Mesothelial cell of epicardium (in vitro differentiated cells): ENCODE measurements at regions not wholly inside any gene's neighbourhood (a gene's known extent, or its start where the extent isn't known, plus 50 kb on each side); places are given as distances from the start of the nearest gene placed in this dataset.
A peak's percentile ranks its signal among the peaks of the same experiment; 100 is the strongest.

Source experiments
- DNase-seq, 2 experiments: peaks; one replicate each; pipeline ENCODE4 v3.0.0; 2021; ENCODE audit warnings: low spot score in 2 of 2; ENCODE audit not compliant: unreplicated experiment in 2 of 2
- H3K27ac Mint-ChIP-seq: 2 replicates; pipeline ENCODE4 v1.8.0; 2021; ENCODE audit warnings: mixed read lengths
- H3K27me3 Mint-ChIP-seq: 2 replicates; pipeline ENCODE4 v1.8.0; 2021; ENCODE audit warnings: low read depth, mixed read lengths
- H3K36me3 Mint-ChIP-seq: 2 replicates; pipeline ENCODE4 v1.8.0; 2021; ENCODE audit warnings: mixed read lengths
- H3K4me1 Mint-ChIP-seq: 2 replicates; pipeline ENCODE4 v1.8.0; 2021; ENCODE audit warnings: mixed read lengths
- H3K4me3 Mint-ChIP-seq: 2 replicates; pipeline ENCODE4 v1.8.0; 2021; ENCODE audit warnings: mild to moderate bottlenecking, moderate library complexity, mixed read lengths
- H3K9me3 Mint-ChIP-seq: 2 replicates; pipeline ENCODE4 v1.8.0; 2021; ENCODE audit warnings: mixed read lengths
- CTCF ChIP-seq: fragments of 200-600 bp; sonication (generic); IDR thresholded peaks from one replicate; pipeline ENCODE4 v1.5.0; 2021; ENCODE audit warnings: antibody characterized with exemption; ENCODE audit not compliant: unreplicated experiment

DNA sequence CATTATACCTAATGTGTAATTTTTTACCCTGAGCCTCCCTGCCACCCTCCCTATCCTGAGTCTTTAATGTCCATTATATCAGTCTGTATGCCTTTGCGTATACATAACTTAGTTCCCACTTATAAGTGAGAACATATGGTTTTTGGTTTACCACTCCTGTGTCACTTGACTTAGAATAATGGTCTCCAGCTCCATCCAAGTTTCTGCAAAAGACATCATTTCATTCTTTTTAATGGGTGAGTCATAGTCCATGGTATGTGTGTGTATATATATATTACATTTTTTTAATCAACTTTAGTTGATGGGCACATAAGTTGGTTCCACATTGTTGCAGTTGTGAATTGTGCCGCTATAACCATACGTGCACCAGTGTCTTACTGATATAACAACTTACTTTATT, 477.1 kb upstream of the NEGR1 start:
- no peak for DNase-seq
- Mint-ChIP-seq H3K27me3 (no peaks in the 10 kb centered on the region), H3K4me1 (no peaks in the 10 kb centered on the region), H3K9me3 (no peaks in the 10 kb centered on the region), H3K27ac (no peak overlapping the region), H3K4me3 (no peak overlapping the region), H3K36me3 (no peaks in the 10 kb centered on the region)
- TF ChIP-seq CTCF = no peak

DNA sequence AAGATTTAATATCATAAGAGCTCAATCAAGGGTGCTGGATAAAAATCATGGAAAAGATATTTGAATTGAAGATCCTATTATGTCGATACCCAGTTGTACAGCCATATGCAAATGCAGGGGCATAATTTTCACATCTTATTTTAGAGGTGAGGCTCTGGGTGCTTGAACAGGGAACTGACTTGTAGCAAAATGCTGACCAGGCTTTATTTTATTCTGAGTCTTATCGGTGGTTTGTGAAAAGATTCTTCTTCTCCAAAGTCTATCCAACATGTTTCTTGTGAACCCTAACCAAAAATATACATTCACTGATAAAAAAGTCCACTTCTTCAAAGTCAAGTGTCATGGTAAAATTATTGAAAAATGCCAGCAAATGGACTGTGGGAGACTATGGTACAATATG, 475.5 kb upstream of the NEGR1 start:
- no peaks in the 10 kb centered on the region for H3K27me3 Mint-ChIP-seq
- TF ChIP-seq CTCF = no peak
- H3K9me3 Mint-ChIP-seq = no peaks in the 10 kb centered on the region
- no peak overlapping the region for H3K4me3 Mint-ChIP-seq
- H3K27ac Mint-ChIP-seq = no peak overlapping the region
- H3K36me3 Mint-ChIP-seq = no peaks in the 10 kb centered on the region
- no peak for DNase-seq
- H3K4me1 Mint-ChIP-seq = no peaks in the 10 kb centered on the region

DNA sequence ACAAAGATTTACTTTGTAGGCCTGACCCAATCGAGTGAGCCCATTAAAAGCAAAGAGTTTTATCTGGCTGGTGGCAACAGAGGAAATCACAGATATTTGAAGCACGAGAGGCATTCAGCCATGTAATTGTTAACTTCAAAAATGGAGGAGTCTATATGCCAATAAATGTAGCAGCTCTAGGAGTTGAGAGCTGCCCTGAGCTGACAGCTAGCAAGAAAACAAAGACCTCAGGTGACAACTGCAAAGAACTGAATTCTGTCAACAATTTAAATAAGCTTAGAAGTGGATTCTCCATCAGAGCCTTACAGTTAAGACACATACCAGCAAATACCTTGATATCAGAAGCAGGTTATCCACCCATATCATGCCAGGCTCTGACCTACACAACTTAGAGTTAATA, 463.1 kb upstream of the NEGR1 start:
- no peak for TF ChIP-seq CTCF
- no peak for DNase-seq
- no peaks in the 10 kb centered on the region for H3K9me3 Mint-ChIP-seq
- H3K4me3 Mint-ChIP-seq = no peak overlapping the region
- H3K36me3 Mint-ChIP-seq = no peaks in the 10 kb centered on the region
- H3K27ac Mint-ChIP-seq = no peak overlapping the region
- no peaks in the 10 kb centered on the region for H3K4me1 Mint-ChIP-seq
- H3K27me3 Mint-ChIP-seq = no peaks in the 10 kb centered on the region

- Mint-ChIP-seq H3K27ac (no peak overlapping the region), H3K4me3 (no peak overlapping the region), H3K9me3 (peaks cover 14% of the 10 kb centered on the region), H3K27me3 (no peaks in the 10 kb centered on the region), H3K36me3 (no peaks in the 10 kb centered on the region), H3K4me1 (no peaks in the 10 kb centered on the region)
- DNase-seq = no peak
- TF ChIP-seq CTCF = no peak
Measured at GRCh38 chr1:72734415-72734814, 452.1 kb upstream of the NEGR1 start.

- Mint-ChIP-seq H3K36me3 (no peaks in the 10 kb centered on the region), H3K27me3 (no peaks in the 10 kb centered on the region), H3K9me3 (peaks cover 13% of the 10 kb centered on the region), H3K4me3 (no peak overlapping the region), H3K4me1 (no peaks in the 10 kb centered on the region), H3K27ac (no peak overlapping the region)
- DNase-seq = peak in 1 of 2 experiments; percentile 17
- TF ChIP-seq CTCF = no peak
Measured at GRCh38 chr1:72724951-72725861, 442.9 kb upstream of the NEGR1 start.
